ENCODE measurements at regions not wholly inside any gene's neighbourhood (a gene's known extent, or its start where the extent isn't known, plus 50 kb on each side); places are given as distances from the start of the nearest gene placed in this dataset.
"Not testable (repeated sequence)": the region's sequence is repeated elsewhere in the genome, so short reads cannot be mapped to it uniquely, and the experiment has no call there.

GRCh38 chr20:48329031-48329615 lies 498.7 kb downstream of the PREX1 start:
- DNase-seq = no peak
- TF ChIP-seq, protein P1, sequence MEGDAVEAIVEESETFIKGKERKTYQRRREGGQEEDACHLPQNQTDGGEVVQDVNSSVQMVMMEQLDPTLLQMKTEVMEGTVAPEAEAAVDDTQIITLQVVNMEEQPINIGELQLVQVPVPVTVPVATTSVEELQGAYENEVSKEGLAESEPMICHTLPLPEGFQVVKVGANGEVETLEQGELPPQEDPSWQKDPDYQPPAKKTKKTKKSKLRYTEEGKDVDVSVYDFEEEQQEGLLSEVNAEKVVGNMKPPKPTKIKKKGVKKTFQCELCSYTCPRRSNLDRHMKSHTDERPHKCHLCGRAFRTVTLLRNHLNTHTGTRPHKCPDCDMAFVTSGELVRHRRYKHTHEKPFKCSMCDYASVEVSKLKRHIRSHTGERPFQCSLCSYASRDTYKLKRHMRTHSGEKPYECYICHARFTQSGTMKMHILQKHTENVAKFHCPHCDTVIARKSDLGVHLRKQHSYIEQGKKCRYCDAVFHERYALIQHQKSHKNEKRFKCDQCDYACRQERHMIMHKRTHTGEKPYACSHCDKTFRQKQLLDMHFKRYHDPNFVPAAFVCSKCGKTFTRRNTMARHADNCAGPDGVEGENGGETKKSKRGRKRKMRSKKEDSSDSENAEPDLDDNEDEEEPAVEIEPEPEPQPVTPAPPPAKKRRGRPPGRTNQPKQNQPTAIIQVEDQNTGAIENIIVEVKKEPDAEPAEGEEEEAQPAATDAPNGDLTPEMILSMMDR (IDR thresholded peaks at IDR 0.05) = no peak
- Histone ChIP-seq H3K4me3 (no peak overlapping the region), H3K4me1 (ENCODE audit: low read depth) (no peaks in the 10 kb centered on the region), H3K36me3 (ENCODE audit: low read depth) (no peaks in the 10 kb centered on the region), H3K9me3 (no peaks in the 10 kb centered on the region)
- intact Hi-C loops (cut with DNase I, micrococcal nuclease) = no loop called here
- ATAC-seq = no peak

DNA sequence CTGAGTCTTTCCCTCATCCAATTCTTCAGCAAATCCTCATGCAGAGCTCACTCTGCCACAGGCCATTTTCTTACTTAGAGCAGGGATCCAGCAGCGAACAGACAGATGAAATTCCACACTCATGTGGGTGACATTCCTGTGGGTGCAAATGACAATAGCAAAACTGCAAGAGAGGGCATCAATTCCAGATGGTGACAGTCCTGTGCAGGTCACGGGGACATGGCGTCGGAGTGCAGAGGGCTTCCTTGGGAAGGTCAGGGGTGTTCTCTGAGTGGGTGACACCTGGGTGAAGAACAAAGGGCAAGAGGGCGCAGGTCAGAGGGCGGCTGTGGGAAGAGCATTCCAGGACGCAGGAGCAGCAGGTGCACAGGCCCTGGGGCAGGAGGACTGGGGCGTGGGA lies 500.0 kb downstream of the PREX1 start:
- DNase-seq; H3K4me1 ChIP-seq (ENCODE audit: low read depth); H3K9me3 ChIP-seq; H3K36me3 ChIP-seq (ENCODE audit: low read depth); H3K4me3 ChIP-seq; ATAC-seq; intact Hi-C loops (cut with DNase I, micrococcal nuclease): not testable (repeated sequence)

GRCh38 chr20:48326868-48327267 lies 500.9 kb downstream of the PREX1 start:
- Histone ChIP-seq H3K36me3 (ENCODE audit: low read depth) (no peaks in the 10 kb centered on the region), H3K4me1 (ENCODE audit: low read depth) (no peaks in the 10 kb centered on the region), H3K4me3 (no peak overlapping the region), H3K9me3 (no peaks in the 10 kb centered on the region)
- DNase-seq (no peak), ATAC-seq (no peak)
- TF ChIP-seq, protein P1 (IDR thresholded peaks at IDR 0.05) = no peak
- intact Hi-C loops (cut with DNase I, micrococcal nuclease) = no loop called here

GRCh38 chr20:48326434-48326691 lies 501.4 kb downstream of the PREX1 start:
- ATAC-seq (no peak), DNase-seq (no peak)
- Histone ChIP-seq H3K4me1 (ENCODE audit: low read depth) (no peaks in the 10 kb centered on the region), H3K4me3 (no peak overlapping the region), H3K9me3 (no peaks in the 10 kb centered on the region), H3K36me3 (ENCODE audit: low read depth) (no peaks in the 10 kb centered on the region)
- TF ChIP-seq, protein P1 (IDR thresholded peaks at IDR 0.05) = no peak
- intact Hi-C loops (cut with DNase I, micrococcal nuclease) = no loop called here

DNA sequence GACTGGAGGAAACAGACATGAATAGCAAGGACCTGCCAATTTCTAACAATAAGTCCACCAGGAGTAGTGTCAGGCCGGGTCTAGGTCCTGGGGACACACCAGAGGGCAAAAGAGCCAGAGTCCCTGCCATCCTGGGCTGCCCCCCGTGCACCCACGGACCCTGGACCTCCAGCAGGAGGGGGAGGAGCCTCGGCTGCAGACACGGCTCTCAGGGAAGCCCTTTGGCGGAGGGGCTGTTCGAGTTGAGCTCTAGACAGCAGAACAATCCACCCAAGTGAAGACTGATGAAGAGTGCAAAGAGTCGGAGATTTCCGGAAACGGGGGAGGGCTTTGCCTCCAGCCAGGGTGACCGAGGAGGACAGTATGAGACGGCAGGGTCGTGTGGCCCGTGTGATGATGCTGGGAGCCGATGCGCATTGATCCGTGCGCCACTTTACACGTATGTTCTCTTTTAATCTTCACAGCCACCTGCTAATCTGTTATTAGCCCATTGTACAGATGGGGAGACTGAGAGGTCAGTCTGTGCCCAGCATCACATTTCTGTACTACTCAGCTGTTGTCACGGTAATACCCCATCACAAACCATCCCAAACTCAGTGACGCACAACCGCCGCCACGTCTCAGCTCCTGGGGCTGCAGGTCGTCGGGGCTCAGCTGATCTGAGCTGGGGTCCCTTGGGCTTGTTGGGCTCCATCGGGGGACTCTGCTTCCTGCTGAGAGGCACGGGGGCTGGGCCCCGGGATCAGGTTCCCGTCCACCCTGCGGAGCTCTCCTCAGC lies 502.0 kb downstream of the PREX1 start:
- Histone ChIP-seq H3K4me1 (ENCODE audit: low read depth) (no peaks in the 10 kb centered on the region), H3K9me3 (no peaks in the 10 kb centered on the region), H3K36me3 (ENCODE audit: low read depth) (no peaks in the 10 kb centered on the region), H3K4me3 (no peak overlapping the region)
- intact Hi-C loops (cut with DNase I, micrococcal nuclease) = no loop called here
- TF ChIP-seq, protein P1 (IDR thresholded peaks at IDR 0.05) = no peak
- DNase-seq = no peak
- ATAC-seq = no peak

- TF ChIP-seq, protein P1 (IDR thresholded peaks at IDR 0.05) = no peak
- Histone ChIP-seq H3K9me3 (no peaks in the 10 kb centered on the region), H3K4me1 (ENCODE audit: low read depth) (no peaks in the 10 kb centered on the region), H3K4me3 (no peak overlapping the region), H3K36me3 (ENCODE audit: low read depth) (no peaks in the 10 kb centered on the region)
- DNase-seq (no peak), ATAC-seq (no peak)
- intact Hi-C loops (cut with DNase I, micrococcal nuclease) = no loop called here
These were observed 503.1 kb downstream of the PREX1 start for GRCh38 chr20:48324744-48325143.
